Naive B cell (primary cell): ENCODE measurements at regions not wholly inside any gene's neighbourhood (a gene's known extent, or its start where the extent isn't known, plus 50 kb on each side); places are given as distances from the start of the nearest gene placed in this dataset.

Source experiments
- ATAC-seq, 2 donors: fragments of 150-1000 bp; cut with Tn5 transposase; 2 replicates each; pipeline ENCODE4 v1.10.0; 2021; ENCODE audit warnings: low read depth in 2 of 2, mild to moderate bottlenecking in 2 of 2, moderate library complexity in 2 of 2
- DNase-seq: peaks from one replicate; pipeline ENCODE4 v3.0.0; 2022
- H3K27ac Mint-ChIP-seq, 6 donors: one replicate each; pipeline ENCODE4 v1.8.0; 2020 to 2022; ENCODE audit warnings: mild to moderate bottlenecking in 6 of 6, mixed read lengths in 6 of 6, moderate library complexity in 5 of 6, inconsistent platforms in 2 of 6
- H3K27me3 Mint-ChIP-seq, 3 donors: one replicate each; pipeline ENCODE4 v1.8.0; 2021 to 2022; ENCODE audit warnings: mixed read lengths in 3 of 3, mild to moderate bottlenecking in 1 of 3
- H3K36me3 Mint-ChIP-seq, 2 donors: one replicate each; pipeline ENCODE4 v1.8.0; 2020 to 2022; ENCODE audit warnings: mixed read lengths in 2 of 2, inconsistent platforms in 1 of 2, mild to moderate bottlenecking in 1 of 2
- H3K4me1 Mint-ChIP-seq, 3 donors: one replicate each; pipeline ENCODE4 v1.8.0; 2020 to 2022; ENCODE audit warnings: mixed read lengths in 3 of 3, inconsistent platforms in 1 of 3, mild to moderate bottlenecking in 1 of 3, moderate library complexity in 1 of 3
- H3K4me3 Mint-ChIP-seq, 8 donors: one replicate each; pipeline ENCODE4 v1.8.0; 2020 to 2022; ENCODE audit warnings: mild to moderate bottlenecking in 8 of 8, mixed read lengths in 8 of 8, moderate library complexity in 8 of 8, inconsistent platforms in 2 of 8
- H3K9me3 Mint-ChIP-seq, 7 donors: one replicate each; pipeline ENCODE4 v1.8.0; 2020 to 2022; ENCODE audit warnings: mixed read lengths in 7 of 7, mild to moderate bottlenecking in 5 of 7, inconsistent platforms in 2 of 7, moderate library complexity in 1 of 7

GRCh38 chr7:68336594-68336993 lies 1261.7 kb upstream of the AUTS2 start:
- no peaks in the 10 kb centered on the region for H3K4me1 Mint-ChIP-seq
- H3K4me3 Mint-ChIP-seq = no peak overlapping the region
- H3K27me3 Mint-ChIP-seq = no peaks in the 10 kb centered on the region
- peaks cover 11 to 42% (median 19%) of the 10 kb centered on the region in 7 donors for H3K9me3 Mint-ChIP-seq
- no peaks in the 10 kb centered on the region for H3K36me3 Mint-ChIP-seq
- no peak overlapping the region for H3K27ac Mint-ChIP-seq
- DNase-seq (no peak), ATAC-seq (no peak)

- H3K27me3 Mint-ChIP-seq = no peaks in the 10 kb centered on the region
- peaks cover 5 to 25% (median 14%) of the 10 kb centered on the region in 7 donors for H3K9me3 Mint-ChIP-seq
- no peaks in the 10 kb centered on the region for H3K36me3 Mint-ChIP-seq
- no peak overlapping the region for H3K27ac Mint-ChIP-seq
- no peaks in the 10 kb centered on the region for H3K4me1 Mint-ChIP-seq
- no peak overlapping the region for H3K4me3 Mint-ChIP-seq
- ATAC-seq (no peak), DNase-seq (no peak)
Observed at GRCh38 chr7:68348401-68348800, 1249.9 kb upstream of the AUTS2 start.

- Mint-ChIP-seq H3K9me3 (peaks cover 3 to 24% (median 9%) of the 10 kb centered on the region in 7 donors), H3K27ac (no peak overlapping the region), H3K4me1 (no peaks in the 10 kb centered on the region), H3K36me3 (no peaks in the 10 kb centered on the region), H3K4me3 (no peak overlapping the region), H3K27me3 (no peaks in the 10 kb centered on the region)
- ATAC-seq = no peak
- no peak for DNase-seq
Observed at GRCh38 chr7:68362745-68363518, 1235.3 kb upstream of the AUTS2 start.

DNA sequence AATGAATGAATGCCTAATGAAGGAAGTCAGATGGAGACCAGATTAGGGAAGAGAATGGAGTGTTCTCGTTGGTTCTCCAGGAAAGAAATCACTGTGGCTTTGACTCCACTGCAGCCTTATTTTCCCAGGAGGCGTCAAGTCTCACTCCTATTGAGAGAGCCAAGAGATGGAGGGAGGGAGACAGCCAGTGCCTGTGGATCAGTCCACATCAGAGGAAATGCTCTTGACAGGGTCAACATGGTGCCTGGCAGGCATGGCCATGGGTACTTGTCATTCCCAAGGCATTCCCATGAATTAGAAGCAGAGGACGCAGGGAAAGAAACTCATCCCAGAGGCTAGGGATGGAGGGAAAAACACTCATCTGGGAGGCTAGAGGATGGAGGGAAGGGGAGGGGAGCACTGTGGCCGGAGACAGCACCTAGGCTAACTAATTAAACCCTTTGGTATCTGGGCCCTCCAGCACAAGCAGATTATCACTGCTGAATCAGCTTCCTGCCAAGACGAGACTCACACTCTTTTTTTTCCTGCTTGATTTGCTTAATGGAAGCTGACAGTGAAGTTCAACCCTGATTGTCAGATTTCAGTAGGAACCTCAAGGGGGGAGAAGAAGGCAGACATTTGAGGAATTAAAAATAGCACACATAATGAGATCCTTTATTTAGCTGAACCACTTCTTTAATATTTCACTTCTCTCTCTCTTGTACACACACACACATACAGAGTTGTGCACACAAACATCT lies 1233.2 kb upstream of the AUTS2 start:
- Mint-ChIP-seq H3K4me3 (no peak overlapping the region), H3K9me3 (peaks cover 6 to 28% (median 15%) of the 10 kb centered on the region in 7 donors), H3K27ac (no peak overlapping the region), H3K4me1 (no peaks in the 10 kb centered on the region), H3K27me3 (no peaks in the 10 kb centered on the region), H3K36me3 (no peaks in the 10 kb centered on the region)
- DNase-seq (no peak), ATAC-seq (no peak)

GRCh38 chr7:68371985-68372384 lies 1226.3 kb upstream of the AUTS2 start:
- Mint-ChIP-seq H3K4me3 (no peak overlapping the region), H3K27ac (no peak overlapping the region), H3K4me1 (no peaks in the 10 kb centered on the region), H3K27me3 (no peaks in the 10 kb centered on the region), H3K9me3 (peaks cover 8 to 30% (median 13%) of the 10 kb centered on the region in 7 donors), H3K36me3 (no peaks in the 10 kb centered on the region)
- no peak for ATAC-seq
- DNase-seq = no peak

- Mint-ChIP-seq H3K27me3 (no peaks in the 10 kb centered on the region), H3K36me3 (no peaks in the 10 kb centered on the region), H3K9me3 (peaks cover 2 to 16% (median 10%) of the 10 kb centered on the region in 7 donors), H3K4me1 (no peaks in the 10 kb centered on the region), H3K27ac (no peak overlapping the region), H3K4me3 (no peak overlapping the region)
- ATAC-seq (no peak), DNase-seq (no peak)
Observed at GRCh38 chr7:68376131-68376661, 1222.1 kb upstream of the AUTS2 start.

DNA sequence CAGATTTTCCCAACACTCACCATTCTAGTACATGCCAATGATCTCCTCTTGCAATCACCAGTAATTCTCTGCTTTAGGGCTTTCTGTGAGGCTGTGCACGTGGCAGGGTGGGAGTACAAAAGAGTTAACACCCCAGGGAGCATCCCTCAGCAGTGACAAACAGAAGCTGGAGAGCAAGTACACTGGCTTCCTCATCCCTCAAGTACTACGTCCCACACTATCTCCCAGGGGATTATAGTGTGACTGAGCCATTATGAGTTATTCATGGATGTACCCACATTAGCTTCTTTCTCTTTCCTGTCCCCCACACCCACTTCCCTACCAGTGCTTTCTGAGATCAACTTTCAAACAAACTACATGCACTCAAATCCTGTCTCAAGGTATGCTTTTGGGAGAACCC lies 1216.5 kb upstream of the AUTS2 start:
- H3K36me3 Mint-ChIP-seq = no peaks in the 10 kb centered on the region
- H3K27ac Mint-ChIP-seq = no peak overlapping the region
- ATAC-seq = no peak
- no peaks in the 10 kb centered on the region for H3K27me3 Mint-ChIP-seq
- no peak for DNase-seq
- no peaks in the 10 kb centered on the region for H3K4me1 Mint-ChIP-seq
- H3K9me3 Mint-ChIP-seq = peaks cover 4 to 33% (median 16%) of the 10 kb centered on the region in 7 donors
- H3K4me3 Mint-ChIP-seq = no peak overlapping the region

DNA sequence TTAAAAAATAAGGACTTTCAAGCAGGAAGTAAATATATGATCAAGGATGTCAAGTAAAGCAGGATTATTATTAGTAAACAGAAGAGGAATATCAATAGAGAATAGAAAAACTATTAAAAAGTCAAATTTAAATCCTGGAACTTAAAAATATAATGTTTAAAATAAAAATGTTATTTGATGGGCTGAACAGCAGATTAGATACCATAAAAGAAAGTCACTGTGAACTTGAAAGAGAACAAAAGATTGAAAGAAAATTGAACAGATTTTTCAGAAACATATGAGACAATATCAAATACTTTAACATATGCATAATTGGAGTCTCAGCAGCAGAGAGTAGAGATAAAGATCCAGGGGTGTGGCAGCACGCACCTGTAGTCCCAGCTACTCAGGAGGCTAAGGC lies 1213.7 kb upstream of the AUTS2 start:
- H3K27ac Mint-ChIP-seq = no peak overlapping the region
- no peaks in the 10 kb centered on the region for H3K4me1 Mint-ChIP-seq
- ATAC-seq (no peak), DNase-seq (no peak)
- H3K4me3 Mint-ChIP-seq = no peak overlapping the region
- H3K27me3 Mint-ChIP-seq = no peaks in the 10 kb centered on the region
- peaks cover 10 to 44% (median 19%) of the 10 kb centered on the region in 7 donors for H3K9me3 Mint-ChIP-seq
- no peaks in the 10 kb centered on the region for H3K36me3 Mint-ChIP-seq

DNA sequence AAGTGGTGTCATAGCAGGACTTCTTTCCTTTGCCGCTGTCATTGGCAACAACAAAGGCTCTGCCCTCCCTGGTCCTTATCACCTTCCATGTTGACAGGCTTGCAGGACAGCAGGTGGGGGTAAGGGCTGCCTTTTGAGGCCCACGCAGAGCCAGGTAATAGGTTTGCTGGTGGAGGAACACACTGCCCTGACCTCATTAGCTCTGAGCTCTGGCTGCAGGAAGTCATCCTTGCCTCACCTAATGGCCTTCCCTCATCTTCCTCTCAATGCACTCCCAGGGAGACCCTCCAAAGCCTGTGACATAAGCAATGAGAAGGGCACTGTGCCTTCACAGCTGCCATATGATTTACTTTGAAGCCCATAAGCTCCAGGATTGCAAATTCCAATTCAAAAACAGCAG lies 1205.2 kb upstream of the AUTS2 start:
- Mint-ChIP-seq H3K4me1 (no peaks in the 10 kb centered on the region), H3K36me3 (no peaks in the 10 kb centered on the region), H3K9me3 (peaks cover 0 to 28% (median 14%) of the 10 kb centered on the region in 7 donors), H3K4me3 (no peak overlapping the region), H3K27me3 (no peaks in the 10 kb centered on the region), H3K27ac (no peak overlapping the region)
- ATAC-seq = no peak
- no peak for DNase-seq

- H3K27me3 Mint-ChIP-seq = no peaks in the 10 kb centered on the region
- H3K9me3 Mint-ChIP-seq = peaks cover 0 to 18% (median 11%) of the 10 kb centered on the region in 7 donors
- ATAC-seq (no peak), DNase-seq (no peak)
- H3K4me3 Mint-ChIP-seq = no peak overlapping the region
- H3K36me3 Mint-ChIP-seq = no peaks in the 10 kb centered on the region
- H3K4me1 Mint-ChIP-seq = no peaks in the 10 kb centered on the region
- no peak overlapping the region for H3K27ac Mint-ChIP-seq
Observed at GRCh38 chr7:68394131-68394530, 1204.1 kb upstream of the AUTS2 start.

GRCh38 chr7:68399991-68400590 lies 1198.2 kb upstream of the AUTS2 start:
- Mint-ChIP-seq H3K9me3 (peaks cover 0 to 10% (median 4%) of the 10 kb centered on the region in 7 donors), H3K27me3 (no peaks in the 10 kb centered on the region), H3K4me3 (no peak overlapping the region), H3K27ac (no peak overlapping the region), H3K4me1 (no peaks in the 10 kb centered on the region), H3K36me3 (no peaks in the 10 kb centered on the region)
- DNase-seq = no peak
- no peak for ATAC-seq

DNA sequence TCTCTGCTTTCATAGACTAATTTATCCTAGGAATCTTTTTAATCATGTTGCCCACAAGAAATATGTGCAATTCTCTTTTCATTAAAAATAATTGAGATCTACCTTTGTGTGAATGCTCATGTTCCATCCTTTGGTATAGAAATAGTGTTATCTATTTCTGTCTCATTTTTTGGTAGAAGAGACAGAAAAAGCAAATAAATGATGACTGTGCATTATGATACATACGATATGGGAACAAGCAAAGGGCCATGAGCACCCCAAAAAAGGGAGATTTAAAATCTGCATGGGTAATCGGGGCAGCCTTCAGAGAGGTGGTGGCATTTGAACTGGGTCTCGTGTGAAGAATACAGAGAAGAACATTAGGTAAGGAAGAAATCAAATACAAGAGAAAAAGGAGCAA lies 1197.5 kb upstream of the AUTS2 start:
- ATAC-seq (no peak), DNase-seq (no peak)
- Mint-ChIP-seq H3K36me3 (no peaks in the 10 kb centered on the region), H3K27me3 (no peaks in the 10 kb centered on the region), H3K4me3 (no peak overlapping the region), H3K4me1 (no peaks in the 10 kb centered on the region), H3K27ac (peak overlapping the region in 3 of 6 donors; percentile 8 to 30 (median 23)), H3K9me3 (peaks cover 0 to 10% (median 4%) of the 10 kb centered on the region in 7 donors)

GRCh38 chr7:68401313-68401712 lies 1197.0 kb upstream of the AUTS2 start:
- Mint-ChIP-seq H3K27ac (no peak overlapping the region), H3K36me3 (no peaks in the 10 kb centered on the region), H3K4me3 (no peak overlapping the region), H3K4me1 (no peaks in the 10 kb centered on the region), H3K27me3 (no peaks in the 10 kb centered on the region), H3K9me3 (peaks cover 0 to 10% (median 4%) of the 10 kb centered on the region in 7 donors)
- DNase-seq (no peak), ATAC-seq (no peak)
